Neural progenitor cell (in vitro differentiated cells): ENCODE measurements at regions not wholly inside any gene's neighbourhood (a gene's known extent, or its start where the extent isn't known, plus 50 kb on each side); places are given as distances from the start of the nearest gene placed in this dataset.

Experiments used
- CTCF ChIP-seq: fragments of 200-600 bp; sonication (generic); IDR thresholded peaks from 2 replicates; pipeline ENCODE4 v1.5.1; 2017; ENCODE audit warnings: antibody characterized with exemption, mild to moderate bottlenecking
- EZH2 ChIP-seq: fragments of 200-600 bp; sonication (generic); IDR thresholded peaks from 2 replicates; pipeline ENCODE4 v1.6.1; 2017; ENCODE audit warnings: antibody characterized with exemption, mild to moderate bottlenecking, moderate library complexity
- EZH2phosphoT487 ChIP-seq: fragments of 200-600 bp; sonication (generic); IDR thresholded peaks from 2 replicates; pipeline ENCODE4 v1.6.1; 2017; ENCODE audit warnings: antibody characterized with exemption

GRCh38 chr7:12884856-12885440 is 197.5 kb downstream of the ARL4A start:
- no peak for TF ChIP-seq CTCF
- no peak for TF ChIP-seq EZH2
- TF ChIP-seq EZH2phosphoT487: no peak
